ENCODE measurements at regions not wholly inside any gene's neighbourhood (a gene's known extent, or its start where the extent isn't known, plus 50 kb on each side); places are given as distances from the start of the nearest gene placed in this dataset.

GRCh38 chr3:98980915-98981596, 79.6 kb upstream of the DCBLD2 start:
- Histone ChIP-seq H3K4me1 (ENCODE audit: insufficient read depth, low read length) (no peaks in the 10 kb centered on the region), H3K27me3 (ENCODE audit: control insufficient read depth in 1 of 2, insufficient read depth in 2 of 2, low read length in 2 of 2) (no peaks in the 10 kb centered on the region), H3K9me3 (ENCODE audit: control insufficient read depth in 1 of 2, insufficient read depth in 1 of 2, low read length in 2 of 2) (no peaks in the 10 kb centered on the region), H3K36me3 (ENCODE audit: insufficient read depth, low read length) (no peaks in the 10 kb centered on the region), H3K4me3 (ENCODE audit: low read length) (no peak overlapping the region), H3K27ac (ENCODE audit: low read depth in 1 of 2, low read length in 2 of 2) (no peak overlapping the region)
- Mint-ChIP-seq H3K36me3 (ENCODE audit: low read depth) (no peaks in the 10 kb centered on the region), H3K4me3 (no peak overlapping the region), H3K9me3 (peaks cover 2% of the 10 kb centered on the region), H3K27me3 (peaks cover 3% of the 10 kb centered on the region), H3K4me1 (ENCODE audit: low read depth) (no peaks in the 10 kb centered on the region), H3K27ac (no peak overlapping the region)
- ChIA-PET POLR2A (no interaction called here), CTCF (no interaction called here)
- no peak for TF ChIP-seq CTCF (IDR thresholded peaks at IDR 0.05)
- intact Hi-C loops (cut with DNase I, micrococcal nuclease) = no loop called here
- DNase-seq (no peak), ATAC-seq (ENCODE audit: poor library complexity) (no peak)

DNA sequence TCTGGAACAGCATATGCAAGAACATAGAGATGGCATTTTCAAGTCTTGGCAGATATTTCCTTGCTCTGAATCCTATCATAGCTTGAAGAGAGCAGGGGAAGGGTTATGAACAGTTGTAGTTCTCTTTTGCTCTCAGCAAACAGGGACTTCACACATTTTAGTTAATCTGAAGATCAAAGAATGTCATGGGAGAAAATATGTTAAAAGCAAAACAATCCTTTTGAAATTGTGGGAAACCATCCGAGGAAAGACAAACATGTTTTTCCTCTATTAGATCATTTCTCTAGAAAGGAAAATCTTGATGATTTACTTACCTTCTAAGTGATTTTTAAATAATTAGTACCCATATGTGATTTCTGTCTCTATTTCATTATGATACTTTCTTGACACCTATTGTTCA, 77.8 kb upstream of the DCBLD2 start:
- H3K36me3 Mint-ChIP-seq (ENCODE audit: low read depth) = no peaks in the 10 kb centered on the region
- H3K4me1 Mint-ChIP-seq (ENCODE audit: low read depth) = no peaks in the 10 kb centered on the region
- H3K27me3 Mint-ChIP-seq = peaks cover 3% of the 10 kb centered on the region
- DNase-seq (no peak), ATAC-seq (ENCODE audit: poor library complexity) (no peak)
- TF ChIP-seq CTCF (IDR thresholded peaks at IDR 0.05) = no peak
- Histone ChIP-seq H3K9me3 (ENCODE audit: control insufficient read depth in 1 of 2, insufficient read depth in 1 of 2, low read length in 2 of 2) (no peaks in the 10 kb centered on the region), H3K36me3 (ENCODE audit: insufficient read depth, low read length) (no peaks in the 10 kb centered on the region), H3K27me3 (ENCODE audit: control insufficient read depth in 1 of 2, insufficient read depth in 2 of 2, low read length in 2 of 2) (no peaks in the 10 kb centered on the region), H3K4me1 (ENCODE audit: insufficient read depth, low read length) (no peaks in the 10 kb centered on the region), H3K4me3 (ENCODE audit: low read length) (no peak overlapping the region), H3K27ac (ENCODE audit: low read depth in 1 of 2, low read length in 2 of 2) (no peak overlapping the region)
- POLR2A ChIA-PET = no interaction called here
- CTCF ChIA-PET = no interaction called here
- no peak overlapping the region for H3K4me3 Mint-ChIP-seq
- intact Hi-C loops (cut with DNase I, micrococcal nuclease) = no loop called here
- no peak overlapping the region for H3K27ac Mint-ChIP-seq
- peaks cover 3% of the 10 kb centered on the region for H3K9me3 Mint-ChIP-seq

GRCh38 chr3:98978068-98978811, 76.7 kb upstream of the DCBLD2 start:
- no peaks in the 10 kb centered on the region for H3K4me1 Mint-ChIP-seq (ENCODE audit: low read depth)
- peaks cover 3% of the 10 kb centered on the region for H3K27me3 Mint-ChIP-seq
- ChIA-PET POLR2A (no interaction called here), CTCF (no interaction called here)
- ATAC-seq (ENCODE audit: poor library complexity) (no peak), DNase-seq (no peak)
- peaks cover 3% of the 10 kb centered on the region for H3K9me3 Mint-ChIP-seq
- no peaks in the 10 kb centered on the region for H3K36me3 ChIP-seq (ENCODE audit: insufficient read depth, low read length)
- H3K36me3 Mint-ChIP-seq (ENCODE audit: low read depth) = no peaks in the 10 kb centered on the region
- no peaks in the 10 kb centered on the region for H3K27me3 ChIP-seq (ENCODE audit: control insufficient read depth in 1 of 2, insufficient read depth in 2 of 2, low read length in 2 of 2)
- no peak for TF ChIP-seq CTCF (IDR thresholded peaks at IDR 0.05)
- H3K4me3 ChIP-seq (ENCODE audit: low read length) = no peak overlapping the region
- no peak overlapping the region for H3K4me3 Mint-ChIP-seq
- H3K27ac Mint-ChIP-seq = no peak overlapping the region
- no peaks in the 10 kb centered on the region for H3K9me3 ChIP-seq (ENCODE audit: control insufficient read depth in 1 of 2, insufficient read depth in 1 of 2, low read length in 2 of 2)
- no peak overlapping the region for H3K27ac ChIP-seq (ENCODE audit: low read depth in 1 of 2, low read length in 2 of 2)
- H3K4me1 ChIP-seq (ENCODE audit: insufficient read depth, low read length) = no peaks in the 10 kb centered on the region
- intact Hi-C loops (cut with DNase I, micrococcal nuclease) = no loop called here

Measured in CD4-positive, alpha-beta T cell (primary cell).